Mesenchymal stem cell (in vitro differentiated cells and primary cell): ENCODE measurements at regions not wholly inside any gene's neighbourhood (a gene's known extent, or its start where the extent isn't known, plus 50 kb on each side); places are given as distances from the start of the nearest gene placed in this dataset.

Experiments
- DNase-seq: peaks from one replicate; pipeline ENCODE4 v3.0.0-alpha.2; 2013
- H2AFZ ChIP-seq: one replicate; pipeline ENCODE4 v1.6.1; 2013; ENCODE audit warnings: low read depth, mild to moderate bottlenecking, control low read depth, inconsistent platforms, low read length, moderate library complexity
- H2AK5ac ChIP-seq: 2 replicates; pipeline ENCODE4 v1.6.1; 2013; ENCODE audit warnings: low read length, moderate library complexity, mild to moderate bottlenecking, inconsistent platforms; ENCODE audit not compliant: severe bottlenecking
- H2BK120ac ChIP-seq: one replicate; pipeline ENCODE4 v1.6.1; 2013; ENCODE audit warnings: low read depth, mild to moderate bottlenecking, inconsistent platforms, low read length, moderate library complexity
- H2BK12ac ChIP-seq, 2 experiments: one replicate each; pipeline ENCODE4 v1.6.1; 2013; ENCODE audit warnings: inconsistent platforms in 2 of 2, low read length in 2 of 2, mild to moderate bottlenecking in 2 of 2, moderate library complexity in 2 of 2, control low read depth in 1 of 2
- H2BK15ac ChIP-seq: one replicate; pipeline ENCODE4 v1.6.1; 2013; ENCODE audit warnings: mild to moderate bottlenecking, low read depth, inconsistent platforms; ENCODE audit not compliant: poor library complexity, severe bottlenecking
- H2BK5ac ChIP-seq: 2 replicates; pipeline ENCODE4 v1.6.1; 2013; ENCODE audit warnings: low read depth, mild to moderate bottlenecking, low read length, control low read depth, inconsistent platforms; ENCODE audit not compliant: poor library complexity, severe bottlenecking
- H3K14ac ChIP-seq, 2 experiments: one replicate each; pipeline ENCODE4 v1.6.1; 2013; ENCODE audit warnings: inconsistent platforms in 2 of 2, low read length in 2 of 2, control low read depth in 1 of 2, mild to moderate bottlenecking in 1 of 2, moderate library complexity in 1 of 2
- H3K18ac ChIP-seq, 2 experiments: one replicate each; pipeline ENCODE4 v1.6.1; 2013; ENCODE audit warnings: inconsistent platforms in 2 of 2, low read length in 2 of 2, control low read depth in 1 of 2, low read depth in 1 of 2, mild to moderate bottlenecking in 1 of 2
- H3K23ac ChIP-seq, 2 experiments: one replicate each; pipeline ENCODE4 v1.6.1; 2013; ENCODE audit warnings: inconsistent platforms in 2 of 2, low read length in 2 of 2, mild to moderate bottlenecking in 2 of 2, moderate library complexity in 2 of 2, control low read depth in 1 of 2
- H3K27ac ChIP-seq: 2 replicates; pipeline ENCODE4 v1.5.1; 2013; ENCODE audit warnings: mild to moderate bottlenecking, moderate library complexity, low read length, control low read depth, inconsistent platforms; ENCODE audit not compliant: poor library complexity, severe bottlenecking
- H3K27me3 ChIP-seq, 2 experiments: 2 replicates each; pipeline versions ENCODE4 v1.6.1 to v1.7.0; 2013; ENCODE audit warnings: low read length in 2 of 2, mild to moderate bottlenecking in 2 of 2, moderate library complexity in 2 of 2, control low read depth in 1 of 2, inconsistent platforms in 1 of 2; ENCODE audit not compliant: control insufficient read depth in 1 of 2, insufficient read depth in 1 of 2
- H3K36me3 ChIP-seq, 2 experiments: 2 replicates each; pipeline versions ENCODE4 v1.6.1 to v1.7.0; 2013; ENCODE audit warnings: low read length in 2 of 2, control low read depth in 1 of 2, inconsistent platforms in 1 of 2, low read depth in 1 of 2, mild to moderate bottlenecking in 1 of 2; ENCODE audit not compliant: insufficient read depth in 2 of 2, control insufficient read depth in 1 of 2
- H3K4ac ChIP-seq, 2 experiments: one replicate each; pipeline ENCODE4 v1.6.1; 2013; ENCODE audit warnings: inconsistent platforms in 2 of 2, low read length in 2 of 2, mild to moderate bottlenecking in 2 of 2, moderate library complexity in 2 of 2, control low read depth in 1 of 2, low read depth in 1 of 2
- H3K4me1 ChIP-seq: 2 replicates; pipeline ENCODE4 v1.6.1; 2013; ENCODE audit warnings: low read depth, low read length, control low read depth; ENCODE audit not compliant: control insufficient read depth, insufficient read depth
- H3K4me2 ChIP-seq: 2 replicates; pipeline ENCODE4 v1.6.1; 2013; ENCODE audit warnings: low read length, mild to moderate bottlenecking, inconsistent platforms; ENCODE audit not compliant: poor library complexity, severe bottlenecking
- H3K4me3 ChIP-seq, 2 experiments: 2 replicates each; pipeline versions ENCODE4 v1.5.1 to v1.7.0; 2013; ENCODE audit warnings: low read length in 2 of 2, mild to moderate bottlenecking in 2 of 2, control low read depth in 1 of 2, low read depth in 1 of 2; ENCODE audit not compliant: insufficient read depth in 1 of 2
- H3K79me1 ChIP-seq: replicated peaks from 2 replicates; pipeline ENCODE4 v1.6.1; 2013; ENCODE audit warnings: mild to moderate bottlenecking, control low read depth, low read length, inconsistent platforms; ENCODE audit not compliant: poor library complexity, severe bottlenecking
- H3K9ac ChIP-seq: 2 replicates; pipeline ENCODE4 v1.7.0; 2013; ENCODE audit warnings: mild to moderate bottlenecking, low read length, moderate library complexity
- H3K9me3 ChIP-seq: 2 replicates; pipeline ENCODE4 v1.7.0; 2013; ENCODE audit warnings: mild to moderate bottlenecking, low read length; ENCODE audit not compliant: control insufficient read depth
- H4K8ac ChIP-seq: one replicate; pipeline ENCODE4 v1.6.1; 2013; ENCODE audit warnings: inconsistent platforms, mild to moderate bottlenecking, low read length, moderate library complexity
- H4K91ac ChIP-seq: one replicate; pipeline ENCODE4 v1.6.1; 2013; ENCODE audit warnings: mild to moderate bottlenecking, low read length, inconsistent platforms
- WGBS: methylation state at CpG from one replicate; pipeline ENCODE4 v1.1.7; 2013; ENCODE audit warnings: mixed read lengths; 5-methylcytosine and 5-hydroxymethylcytosine counted together

DNA sequence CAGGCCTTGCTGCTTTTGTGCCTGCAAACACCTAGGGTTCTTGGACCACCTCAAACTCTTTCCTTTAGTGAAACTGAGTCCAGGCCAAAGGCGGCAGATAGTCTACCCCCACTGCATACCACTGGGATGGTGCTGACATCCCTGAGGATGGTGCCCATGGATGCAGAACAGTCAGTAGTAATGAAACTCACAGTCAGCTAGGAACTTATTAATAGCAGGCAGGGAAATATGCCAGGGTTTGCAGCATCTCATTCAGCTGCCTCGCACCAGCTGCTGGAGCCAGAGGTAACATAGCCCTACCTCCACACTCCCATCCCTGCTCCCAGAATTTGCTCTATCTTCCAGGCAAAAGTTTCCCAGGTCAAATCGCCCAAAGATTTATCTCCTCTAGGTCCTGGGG lies 189.1 kb downstream of the SREK1 start:
- 82% methylated on average over 3 of the region's 3 CpGs for WGBS
- Histone ChIP-seq H2AK5ac (no peak overlapping the region), H3K4me2 (no peak overlapping the region), H4K8ac (no peak overlapping the region), H2BK5ac (no peak overlapping the region), H2BK12ac (no peak overlapping the region), H3K4me3 (no peak overlapping the region), H3K4ac (no peak overlapping the region), H3K27me3 (peaks cover 5 to 10% of the 10 kb centered on the region in 2 experiments), H3K4me1 (no peaks in the 10 kb centered on the region), H4K91ac (no peak overlapping the region), H3K14ac (no peak overlapping the region), H3K9ac (no peak overlapping the region), H3K27ac (no peak overlapping the region), H2BK15ac (no peak overlapping the region), H2AFZ (no peak overlapping the region), H2BK120ac (no peak overlapping the region), H3K23ac (no peak overlapping the region), H3K36me3 (no peaks in the 10 kb centered on the region), H3K9me3 (no peaks in the 10 kb centered on the region), H3K18ac (no peak overlapping the region), H3K79me1 (no peaks in the 10 kb centered on the region)
- DNase-seq: no peak

DNA sequence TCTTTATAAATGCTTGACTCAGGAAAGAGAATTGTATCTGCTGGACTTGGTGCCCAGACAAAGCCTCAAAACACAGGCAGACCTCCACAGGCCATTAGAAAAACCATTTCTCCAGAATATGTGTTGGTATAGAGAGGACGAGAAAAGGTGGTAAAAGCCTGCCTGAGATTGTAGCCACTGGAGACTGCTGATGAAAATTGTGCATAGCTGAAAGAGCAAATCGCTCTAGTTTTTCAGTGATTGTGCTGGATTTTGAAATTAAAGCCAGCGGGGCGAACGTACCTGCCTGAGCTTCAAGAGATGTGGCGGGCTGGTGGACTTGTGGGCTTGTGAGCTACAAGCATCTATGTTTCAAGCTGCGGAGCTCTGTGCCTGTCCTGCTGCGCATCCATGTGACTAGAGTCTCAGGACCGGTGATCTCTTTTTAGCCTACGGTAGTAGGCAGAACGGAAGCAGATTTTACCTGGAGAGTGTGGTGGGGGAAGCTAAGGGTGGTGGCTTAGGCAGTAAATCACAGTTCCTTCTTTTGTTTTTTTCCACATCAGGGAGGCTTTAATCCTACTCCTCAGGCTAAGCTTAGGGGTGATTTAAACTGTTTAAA lies 193.6 kb downstream of the SREK1 start:
- Histone ChIP-seq H3K14ac (no peak overlapping the region), H2AFZ (no peak overlapping the region), H4K91ac (no peak overlapping the region), H3K4ac (no peak overlapping the region), H3K18ac (no peak overlapping the region), H3K79me1 (no peaks in the 10 kb centered on the region), H3K27me3 (peaks cover 5 to 11% of the 10 kb centered on the region in 2 experiments), H3K23ac (no peak overlapping the region), H3K9ac (no peak overlapping the region), H2BK120ac (no peak overlapping the region), H2AK5ac (no peak overlapping the region), H2BK15ac (no peak overlapping the region), H3K4me2 (no peak overlapping the region), H3K27ac (no peak overlapping the region), H3K9me3 (no peaks in the 10 kb centered on the region), H3K4me3 (no peak overlapping the region), H2BK5ac (no peak overlapping the region), H3K36me3 (no peaks in the 10 kb centered on the region), H3K4me1 (no peaks in the 10 kb centered on the region), H4K8ac (no peak overlapping the region), H2BK12ac (no peak overlapping the region)
- no peak for DNase-seq
- WGBS: 78% methylated on average over 11 of the region's 11 CpGs

DNA sequence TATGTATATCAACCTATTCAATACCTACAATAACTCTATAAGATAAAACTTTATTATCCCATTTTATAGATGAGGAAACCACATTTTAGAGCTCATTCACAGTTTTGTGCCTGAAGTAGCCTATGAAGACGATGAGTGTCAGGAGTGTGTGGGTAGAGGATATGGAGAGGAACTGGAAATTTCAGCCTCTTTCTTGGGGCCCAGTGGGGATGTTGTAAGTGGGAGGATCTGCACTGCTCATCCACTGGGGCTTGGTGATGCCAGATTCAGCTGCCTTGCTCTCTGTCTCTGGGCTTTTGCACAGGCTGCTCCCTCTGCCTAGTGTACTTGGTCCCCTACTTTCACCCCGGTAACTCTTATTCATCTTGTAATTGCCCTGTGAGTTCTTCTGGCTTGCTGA lies 194.7 kb downstream of the SREK1 start:
- Histone ChIP-seq H4K91ac (no peak overlapping the region), H3K23ac (no peak overlapping the region), H3K79me1 (no peaks in the 10 kb centered on the region), H2AK5ac (no peak overlapping the region), H2AFZ (no peak overlapping the region), H3K18ac (no peak overlapping the region), H3K4me2 (no peak overlapping the region), H3K9ac (no peak overlapping the region), H3K4me1 (no peaks in the 10 kb centered on the region), H2BK5ac (no peak overlapping the region), H3K27ac (no peak overlapping the region), H3K36me3 (no peaks in the 10 kb centered on the region), H3K27me3 (peaks cover 7 to 8% of the 10 kb centered on the region in 2 experiments), H2BK120ac (no peak overlapping the region), H2BK12ac (no peak overlapping the region), H3K14ac (no peak overlapping the region), H3K9me3 (no peaks in the 10 kb centered on the region), H4K8ac (no peak overlapping the region), H3K4me3 (no peak overlapping the region), H2BK15ac (no peak overlapping the region), H3K4ac (no peak overlapping the region)
- WGBS: 69% methylated on average over 2 of the region's 2 CpGs
- no peak for DNase-seq

DNA sequence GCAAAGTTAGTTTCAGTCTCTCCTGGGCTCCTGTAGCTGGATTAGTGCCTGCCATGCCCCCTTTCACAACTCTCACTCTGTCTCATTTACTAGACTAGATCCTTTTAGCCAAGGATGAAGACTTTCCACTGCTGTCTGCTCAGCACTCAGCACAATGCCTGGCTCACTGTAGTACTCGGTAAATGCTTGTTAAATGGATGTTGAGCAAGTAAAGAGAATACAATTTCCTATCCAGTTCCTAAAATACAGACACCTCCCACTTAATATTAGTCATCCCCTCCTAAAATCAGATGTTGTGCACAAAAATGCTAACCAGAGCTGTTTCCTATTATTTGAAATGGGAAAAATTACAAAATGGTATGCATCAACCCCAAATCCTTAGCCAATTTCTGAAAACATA lies 195.8 kb downstream of the SREK1 start:
- Histone ChIP-seq H3K18ac (no peak overlapping the region), H4K91ac (no peak overlapping the region), H3K9me3 (no peaks in the 10 kb centered on the region), H3K23ac (no peak overlapping the region), H2BK5ac (no peak overlapping the region), H2AFZ (no peak overlapping the region), H3K4me3 (no peak overlapping the region), H3K4me1 (no peaks in the 10 kb centered on the region), H2BK12ac (no peak overlapping the region), H2AK5ac (no peak overlapping the region), H3K27me3 (peaks cover 7 to 8% of the 10 kb centered on the region in 2 experiments), H3K9ac (no peak overlapping the region), H3K4me2 (no peak overlapping the region), H2BK15ac (no peak overlapping the region), H2BK120ac (no peak overlapping the region), H3K27ac (no peak overlapping the region), H3K79me1 (no peaks in the 10 kb centered on the region), H3K36me3 (no peaks in the 10 kb centered on the region), H3K4ac (no peak overlapping the region), H4K8ac (no peak overlapping the region), H3K14ac (no peak overlapping the region)
- 44% methylated on average over 1 of the region's 1 CpG for WGBS
- DNase-seq: no peak
